Neuron (in vitro differentiated cells): ENCODE measurements at regions not wholly inside any gene's neighbourhood (a gene's known extent, or its start where the extent isn't known, plus 50 kb on each side); places are given as distances from the start of the nearest gene placed in this dataset.

ENCODE experiments used
- H2AFZ ChIP-seq: one replicate; pipeline ENCODE4 v1.6.1; 2013; ENCODE audit warnings: low read depth, mild to moderate bottlenecking, inconsistent platforms, low read length, moderate library complexity
- H3K27me3 ChIP-seq: one replicate; pipeline ENCODE4 v1.6.1; 2013; ENCODE audit warnings: low read length; ENCODE audit not compliant: insufficient read depth
- H3K36me3 ChIP-seq: one replicate; pipeline ENCODE4 v1.6.1; 2013; ENCODE audit warnings: low read length; ENCODE audit not compliant: insufficient read depth
- H3K4me1 ChIP-seq: one replicate; pipeline ENCODE4 v1.6.1; 2013; ENCODE audit warnings: low read length; ENCODE audit not compliant: insufficient read depth
- H3K4me3 ChIP-seq: 2 replicates; pipeline ENCODE4 v1.5.1; 2013; ENCODE audit warnings: mild to moderate bottlenecking, low read length, moderate library complexity
- H3K9me3 ChIP-seq: one replicate; pipeline ENCODE4 v1.6.1; 2013; ENCODE audit warnings: low read length

- no peaks in the 10 kb centered on the region for H3K9me3 ChIP-seq
- H3K4me3 ChIP-seq = no peak overlapping the region
- no peaks in the 10 kb centered on the region for H3K27me3 ChIP-seq
- H3K36me3 ChIP-seq = peaks cover 6% of the 10 kb centered on the region
- no peak overlapping the region for H2AFZ ChIP-seq
- H3K4me1 ChIP-seq = peaks cover 22% of the 10 kb centered on the region
These were observed 209.5 kb upstream of the PACRGL start for GRCh38 chr4:20490734-20491133.

GRCh38 chr4:20493761-20494353, 206.4 kb upstream of the PACRGL start:
- Histone ChIP-seq H3K9me3 (no peaks in the 10 kb centered on the region), H3K27me3 (no peaks in the 10 kb centered on the region), H3K4me1 (peaks cover 21% of the 10 kb centered on the region), H3K4me3 (no peak overlapping the region), H3K36me3 (peaks cover 8% of the 10 kb centered on the region), H2AFZ (no peak overlapping the region)

DNA sequence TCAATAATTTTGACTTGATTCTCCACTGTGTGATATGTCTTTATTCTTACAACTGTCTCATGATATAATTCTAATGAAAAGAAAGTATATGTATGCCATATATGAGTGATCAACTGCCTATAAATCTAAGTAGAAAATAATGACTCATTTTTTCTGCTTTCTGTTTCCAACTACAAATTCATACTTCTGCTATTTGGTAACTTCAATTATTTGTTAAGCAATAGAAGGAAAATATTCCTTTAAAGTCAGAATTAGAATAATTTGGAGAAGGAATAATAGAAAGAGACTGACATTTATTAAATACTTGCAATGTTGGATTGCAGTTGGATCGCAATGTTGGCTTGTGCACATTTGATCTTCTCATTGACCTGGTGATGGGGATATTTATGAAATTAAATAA, 204.2 kb upstream of the PACRGL start:
- Histone ChIP-seq H3K4me3 (no peak overlapping the region), H3K36me3 (peaks cover 8% of the 10 kb centered on the region), H3K4me1 (peaks cover 21% of the 10 kb centered on the region), H3K9me3 (no peaks in the 10 kb centered on the region), H2AFZ (no peak overlapping the region), H3K27me3 (no peaks in the 10 kb centered on the region)

GRCh38 chr4:20504146-20504545, 196.1 kb upstream of the PACRGL start:
- H3K4me1 ChIP-seq = no peaks in the 10 kb centered on the region
- no peak overlapping the region for H3K4me3 ChIP-seq
- H3K27me3 ChIP-seq = no peaks in the 10 kb centered on the region

GRCh38 chr4:20505927-20506326, 194.3 kb upstream of the PACRGL start:
- Histone ChIP-seq H3K4me1 (no peaks in the 10 kb centered on the region), H2AFZ (no peak overlapping the region), H3K4me3 (no peak overlapping the region), H3K36me3 (peaks cover 2% of the 10 kb centered on the region), H3K9me3 (no peaks in the 10 kb centered on the region), H3K27me3 (no peaks in the 10 kb centered on the region)

More at GRCh38 chr4:20504146-20504545, 196.1 kb upstream of the PACRGL start:
- Histone ChIP-seq H3K36me3 (no peaks in the 10 kb centered on the region), H3K9me3 (no peaks in the 10 kb centered on the region), H2AFZ (no peak overlapping the region)

GRCh38 chr4:20506827-20507226, 193.4 kb upstream of the PACRGL start:
- no peak overlapping the region for H2AFZ ChIP-seq
- H3K9me3 ChIP-seq = no peaks in the 10 kb centered on the region
- no peaks in the 10 kb centered on the region for H3K4me1 ChIP-seq
- H3K4me3 ChIP-seq = no peak overlapping the region
- peaks cover 2% of the 10 kb centered on the region for H3K36me3 ChIP-seq
- no peaks in the 10 kb centered on the region for H3K27me3 ChIP-seq

GRCh38 chr4:20509315-20509714, 190.9 kb upstream of the PACRGL start:
- no peaks in the 10 kb centered on the region for H3K4me1 ChIP-seq
- H3K36me3 ChIP-seq = peaks cover 5% of the 10 kb centered on the region
- H3K9me3 ChIP-seq = no peaks in the 10 kb centered on the region
- H3K4me3 ChIP-seq = no peak overlapping the region
- H3K27me3 ChIP-seq = no peaks in the 10 kb centered on the region
- no peak overlapping the region for H2AFZ ChIP-seq

DNA sequence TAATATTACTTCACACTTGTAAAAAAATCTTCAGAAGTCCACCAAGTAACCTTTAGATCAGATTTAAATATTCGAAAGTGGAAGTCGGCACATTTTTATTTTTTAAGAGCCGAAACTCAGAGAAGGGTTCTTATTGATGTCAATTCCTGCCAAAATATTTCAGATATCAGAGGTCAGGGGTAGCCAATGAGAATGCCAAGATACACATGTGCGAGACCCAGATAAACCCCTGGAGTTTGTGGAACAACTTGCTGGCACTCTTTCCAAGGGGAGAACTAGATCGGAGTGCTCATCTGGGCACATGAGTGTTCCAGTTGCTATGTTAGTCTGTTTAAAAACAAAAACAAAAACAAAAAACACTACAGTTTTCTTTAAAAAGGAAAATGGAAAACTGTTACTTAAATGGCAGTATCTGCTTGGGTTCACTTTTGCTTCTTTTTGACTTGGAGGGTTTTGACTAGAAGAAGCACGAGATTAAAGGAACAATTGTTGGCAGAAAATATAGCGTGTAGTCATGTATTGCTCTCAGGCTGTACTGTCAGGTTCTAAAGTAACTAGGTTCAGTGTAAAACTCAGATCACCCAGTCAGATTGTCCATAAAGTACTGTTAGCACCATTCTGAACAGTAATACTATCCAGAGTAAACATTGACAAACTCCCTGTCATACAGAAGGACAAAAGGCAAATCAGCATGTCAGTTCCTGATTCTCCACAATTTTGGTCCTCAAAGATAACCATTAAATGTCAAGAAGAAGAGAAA, 188.0 kb upstream of the PACRGL start:
- Histone ChIP-seq H2AFZ (no peak overlapping the region), H3K36me3 (peaks cover 5% of the 10 kb centered on the region), H3K27me3 (no peaks in the 10 kb centered on the region), H3K4me1 (no peaks in the 10 kb centered on the region), H3K9me3 (no peaks in the 10 kb centered on the region), H3K4me3 (no peak overlapping the region)

DNA sequence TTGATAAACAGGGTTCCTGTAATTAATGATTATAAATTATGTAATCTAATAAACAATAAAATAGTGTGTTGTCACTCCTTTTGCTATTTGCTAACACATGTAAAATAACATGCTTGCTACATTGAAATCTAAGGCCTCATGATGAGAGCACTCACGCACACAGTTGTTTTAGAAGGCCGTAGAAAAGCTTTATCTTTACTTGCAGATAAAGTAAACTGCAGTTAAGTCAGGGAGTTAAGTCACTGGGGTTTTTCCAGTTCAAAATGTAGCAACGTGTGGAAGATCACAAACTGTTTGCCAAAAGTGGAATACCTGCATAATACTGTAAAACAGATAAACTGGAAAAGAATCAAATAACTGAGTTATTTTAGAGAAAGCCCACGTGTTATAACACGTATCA, 187.3 kb upstream of the PACRGL start:
- Histone ChIP-seq H3K36me3 (peaks cover 5% of the 10 kb centered on the region), H3K4me1 (no peaks in the 10 kb centered on the region), H3K27me3 (no peaks in the 10 kb centered on the region), H3K9me3 (no peaks in the 10 kb centered on the region), H3K4me3 (no peak overlapping the region), H2AFZ (no peak overlapping the region)

GRCh38 chr4:20520901-20521300, 179.4 kb upstream of the PACRGL start:
- H2AFZ ChIP-seq = no peak overlapping the region
- H3K4me1 ChIP-seq = no peaks in the 10 kb centered on the region
- H3K27me3 ChIP-seq = no peaks in the 10 kb centered on the region
- H3K36me3 ChIP-seq = peaks cover 10% of the 10 kb centered on the region
- H3K9me3 ChIP-seq = no peaks in the 10 kb centered on the region
- no peak overlapping the region for H3K4me3 ChIP-seq

DNA sequence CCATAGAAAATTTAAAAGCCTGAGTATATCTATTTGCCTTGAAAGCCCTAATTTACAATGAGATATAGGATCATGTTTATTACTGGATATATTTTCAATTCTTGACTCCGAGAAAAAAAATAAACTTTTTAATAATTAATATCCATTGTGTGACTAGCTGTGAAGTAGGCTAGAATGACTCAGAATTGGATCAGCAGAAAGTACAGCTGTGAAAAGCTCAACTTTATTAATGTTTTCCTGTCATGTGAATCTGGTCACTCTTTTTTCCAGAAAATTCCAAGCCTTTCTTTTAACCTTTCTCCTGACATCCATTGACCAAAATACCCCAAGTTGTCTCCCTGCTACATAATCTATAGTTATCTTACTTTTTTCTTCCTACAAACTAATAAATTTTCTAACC, 171.8 kb upstream of the PACRGL start:
- Histone ChIP-seq H3K4me3 (no peak overlapping the region), H3K4me1 (peaks cover 2% of the 10 kb centered on the region), H2AFZ (no peak overlapping the region), H3K36me3 (peaks cover 35% of the 10 kb centered on the region), H3K9me3 (peaks cover 2% of the 10 kb centered on the region), H3K27me3 (no peaks in the 10 kb centered on the region)

DNA sequence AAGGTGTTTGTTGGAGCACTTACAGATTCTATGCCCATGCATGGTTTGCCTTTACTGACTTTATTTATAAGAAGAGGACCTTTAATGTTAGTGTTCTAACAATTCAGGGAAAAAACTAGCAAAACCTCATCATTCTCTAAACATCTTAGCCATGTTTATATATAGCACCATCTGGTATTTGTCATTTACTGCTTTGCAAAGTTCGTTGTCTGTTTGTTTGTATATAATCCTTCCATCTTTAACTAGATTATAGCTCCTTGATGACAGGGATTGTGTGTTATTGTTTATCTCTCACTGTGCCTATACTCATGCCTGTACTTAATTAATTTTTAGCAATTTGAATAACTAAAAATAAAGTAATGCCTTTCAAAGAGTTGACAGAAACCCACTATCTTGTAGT, 170.6 kb upstream of the PACRGL start:
- Histone ChIP-seq H3K36me3 (peaks cover 43% of the 10 kb centered on the region), H3K4me3 (no peak overlapping the region)

DNA sequence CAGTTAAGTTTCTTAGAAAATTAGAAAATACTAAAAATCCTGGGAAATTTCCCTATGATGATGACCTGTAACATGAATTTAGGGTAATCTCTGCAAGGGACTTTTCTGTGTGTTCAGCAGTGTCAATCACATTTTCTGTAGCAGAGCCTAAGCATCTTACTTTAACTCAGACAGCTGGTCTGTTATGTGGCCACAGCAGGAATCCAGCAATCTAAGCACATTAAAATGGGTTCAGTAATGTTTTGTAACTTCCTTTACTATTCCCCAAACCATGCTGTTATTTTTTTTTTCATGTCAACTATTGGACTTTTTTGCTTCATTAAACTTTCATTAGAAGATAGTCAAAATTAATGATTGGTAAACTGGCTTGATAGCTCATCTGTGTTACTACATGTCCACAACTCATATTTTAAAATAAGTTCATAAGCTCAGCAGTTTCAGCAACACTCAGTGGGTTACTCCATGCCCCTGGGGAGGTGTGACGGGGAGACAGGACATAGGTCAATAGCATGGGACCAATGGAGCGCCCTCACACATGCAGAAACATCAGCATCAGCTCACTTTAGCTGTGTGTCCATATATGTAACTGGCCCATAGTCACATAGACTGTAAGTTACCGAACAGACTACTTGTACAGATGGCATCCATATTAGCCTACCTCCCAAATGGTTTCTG, 168.0 kb upstream of the PACRGL start:
- peaks cover 2% of the 10 kb centered on the region for H3K9me3 ChIP-seq
- H3K4me1 ChIP-seq = peaks cover 2% of the 10 kb centered on the region
- peaks cover 55% of the 10 kb centered on the region for H3K36me3 ChIP-seq
- no peaks in the 10 kb centered on the region for H3K27me3 ChIP-seq
- H3K4me3 ChIP-seq = no peak overlapping the region
- H2AFZ ChIP-seq = no peak overlapping the region

More for the DNA sequence above, 170.6 kb upstream of the PACRGL start:
- Histone ChIP-seq H3K9me3 (peaks cover 2% of the 10 kb centered on the region), H3K27me3 (no peaks in the 10 kb centered on the region), H3K4me1 (peaks cover 2% of the 10 kb centered on the region), H2AFZ (no peak overlapping the region)
